Coronary artery (tissue), 2 donors: ENCODE measurements at regions not wholly inside any gene's neighbourhood (a gene's known extent, or its start where the extent isn't known, plus 50 kb on each side); places are given as distances from the start of the nearest gene placed in this dataset.

ENCODE experiments used
- DNase-seq: peaks from one replicate; pipeline ENCODE4 v3.0.0-alpha.2; 2017; ENCODE audit warnings: low spot score
- H3K27ac ChIP-seq, 2 donors: fragments of 200-600 bp; sonication (generic); one replicate each; pipeline ENCODE4 v1.5.1; 2016 to 2019
- H3K4me3 ChIP-seq: fragments of 200-600 bp; sonication (generic); 2 replicates; pipeline ENCODE4 v1.5.1; 2016; ENCODE audit warnings: mild to moderate bottlenecking, moderate library complexity
- TF ChIP-seq, protein P1 (sequence below): fragments of 200-600 bp; sonication (generic); IDR thresholded peaks from one replicate; pipeline ENCODE4 v1.5.1; 2019; ENCODE audit warnings: antibody characterized with exemption

DNA sequence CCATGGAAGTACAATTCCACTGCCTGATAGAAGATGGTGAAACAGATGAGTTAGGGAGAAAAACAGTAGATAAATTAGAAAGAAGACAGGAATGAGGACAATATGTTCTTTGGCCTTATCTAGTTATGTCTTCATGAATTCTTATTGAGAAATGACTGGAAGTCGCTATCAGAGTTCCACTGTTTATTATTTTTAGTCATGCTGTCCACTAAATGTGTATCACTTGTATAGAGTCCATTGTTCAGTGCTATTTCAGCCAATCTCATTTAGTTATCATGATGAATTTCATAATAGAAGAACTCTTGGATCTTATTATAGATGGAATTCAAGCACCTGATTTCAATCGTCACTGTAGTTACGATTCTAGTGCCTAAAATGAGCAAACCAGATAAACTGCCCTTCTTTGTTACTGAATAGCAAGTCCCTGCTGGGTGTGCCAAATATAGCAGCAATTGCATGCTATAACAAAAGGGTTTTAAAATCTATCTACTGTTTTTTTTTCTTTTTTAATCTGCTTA lies 177.7 kb upstream of the COL1A2 start:
- TF ChIP-seq, protein P1, sequence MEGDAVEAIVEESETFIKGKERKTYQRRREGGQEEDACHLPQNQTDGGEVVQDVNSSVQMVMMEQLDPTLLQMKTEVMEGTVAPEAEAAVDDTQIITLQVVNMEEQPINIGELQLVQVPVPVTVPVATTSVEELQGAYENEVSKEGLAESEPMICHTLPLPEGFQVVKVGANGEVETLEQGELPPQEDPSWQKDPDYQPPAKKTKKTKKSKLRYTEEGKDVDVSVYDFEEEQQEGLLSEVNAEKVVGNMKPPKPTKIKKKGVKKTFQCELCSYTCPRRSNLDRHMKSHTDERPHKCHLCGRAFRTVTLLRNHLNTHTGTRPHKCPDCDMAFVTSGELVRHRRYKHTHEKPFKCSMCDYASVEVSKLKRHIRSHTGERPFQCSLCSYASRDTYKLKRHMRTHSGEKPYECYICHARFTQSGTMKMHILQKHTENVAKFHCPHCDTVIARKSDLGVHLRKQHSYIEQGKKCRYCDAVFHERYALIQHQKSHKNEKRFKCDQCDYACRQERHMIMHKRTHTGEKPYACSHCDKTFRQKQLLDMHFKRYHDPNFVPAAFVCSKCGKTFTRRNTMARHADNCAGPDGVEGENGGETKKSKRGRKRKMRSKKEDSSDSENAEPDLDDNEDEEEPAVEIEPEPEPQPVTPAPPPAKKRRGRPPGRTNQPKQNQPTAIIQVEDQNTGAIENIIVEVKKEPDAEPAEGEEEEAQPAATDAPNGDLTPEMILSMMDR = no peak
- H3K4me3 ChIP-seq = no peak overlapping the region
- no peak overlapping the region for H3K27ac ChIP-seq
- DNase-seq = no peak

DNA sequence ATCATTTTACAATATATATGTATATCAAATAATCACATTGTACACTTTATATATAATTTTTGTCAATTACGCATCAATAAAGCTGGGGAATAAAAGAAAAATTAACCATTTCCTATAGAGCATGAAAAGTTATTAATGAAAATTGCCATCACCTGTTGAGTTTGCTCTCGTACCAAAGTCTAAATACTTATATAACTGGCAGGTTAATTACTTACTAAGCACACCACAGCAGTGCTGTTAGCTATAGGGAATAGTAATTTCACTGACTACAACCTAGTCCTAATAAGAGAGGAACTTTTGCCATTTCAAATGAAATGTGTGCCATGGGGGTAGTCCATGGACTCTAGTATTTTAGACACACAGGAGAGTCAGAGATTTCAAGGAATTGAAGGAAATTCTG lies 176.9 kb upstream of the COL1A2 start:
- no peak for DNase-seq
- TF ChIP-seq, protein P1 = no peak
- no peak overlapping the region for H3K27ac ChIP-seq
- H3K4me3 ChIP-seq = no peak overlapping the region

DNA sequence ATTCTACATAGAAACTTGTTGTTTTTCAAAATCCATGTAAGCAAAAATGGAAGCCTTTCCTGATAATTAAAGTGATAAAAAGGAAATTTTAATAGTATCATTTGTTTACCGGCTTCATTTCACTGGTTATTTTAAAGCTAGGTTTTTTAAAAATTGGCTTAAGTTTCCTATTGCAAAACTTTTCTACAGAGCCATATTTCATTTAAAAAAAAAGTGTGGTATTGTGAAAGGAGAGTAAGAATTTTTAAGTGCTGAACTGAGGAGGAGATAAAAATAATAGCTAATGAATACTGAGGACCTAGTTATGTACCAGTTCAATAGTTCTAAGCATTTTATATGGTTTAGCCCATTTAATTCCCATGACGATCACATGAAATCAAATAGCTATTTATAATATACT lies 172.2 kb upstream of the COL1A2 start:
- no peak for DNase-seq
- no peak overlapping the region for H3K4me3 ChIP-seq
- no peak overlapping the region for H3K27ac ChIP-seq
- TF ChIP-seq, protein P1 = no peak

DNA sequence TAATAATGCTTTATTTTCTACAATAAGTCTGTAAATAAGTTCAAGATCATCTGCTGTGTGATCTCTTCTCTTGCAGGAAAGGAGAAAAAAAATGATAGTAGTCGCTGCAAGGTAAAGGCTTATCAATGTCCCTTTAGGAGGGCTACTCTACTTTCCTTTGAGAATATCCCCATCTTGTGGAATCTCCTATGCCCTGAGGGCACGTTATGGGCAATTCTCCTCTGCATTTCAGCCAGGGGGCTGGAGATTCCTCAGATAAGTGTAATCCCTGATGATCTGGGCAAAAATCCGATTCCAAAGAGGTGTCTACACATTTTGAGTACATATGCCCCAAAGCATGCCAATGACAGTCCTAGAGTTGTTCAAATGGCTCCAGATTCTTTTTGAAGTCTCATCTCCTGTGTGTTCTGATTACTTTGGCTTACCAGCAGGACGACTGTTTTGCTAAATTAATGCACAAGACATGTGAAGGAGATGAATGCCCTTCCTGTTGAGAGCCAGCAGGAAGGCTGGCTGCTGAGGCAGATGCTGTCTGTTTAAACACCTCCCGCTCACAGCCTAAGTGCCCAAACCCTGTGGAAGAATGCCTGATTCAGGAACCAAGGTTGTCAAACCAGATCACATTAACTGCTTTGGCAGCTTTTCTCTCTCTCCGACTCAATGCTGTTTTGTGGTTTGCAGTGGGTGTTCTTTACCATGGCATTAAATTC lies 171.2 kb upstream of the COL1A2 start:
- TF ChIP-seq, protein P1 = no peak
- no peak for DNase-seq

DNA sequence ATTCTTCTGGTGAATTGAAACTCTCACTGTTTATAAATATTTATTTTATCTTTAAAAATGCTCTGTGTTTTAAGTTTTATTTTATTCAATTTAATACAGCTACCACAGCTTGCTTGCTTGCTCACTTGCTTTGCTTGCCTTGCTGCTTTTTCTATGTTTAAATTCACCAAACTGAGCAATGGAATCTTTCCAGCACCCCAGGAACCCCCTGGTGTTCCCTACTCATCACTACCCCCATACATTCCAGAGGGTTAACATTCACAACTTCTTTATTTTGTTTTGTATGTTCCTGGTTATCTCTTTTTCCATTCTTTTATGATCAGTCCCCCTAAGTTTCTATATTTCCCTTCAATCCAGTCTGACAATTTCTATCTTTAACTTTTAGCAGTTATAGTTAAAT lies 166.5 kb upstream of the COL1A2 start:
- Histone ChIP-seq H3K27ac (no peak overlapping the region), H3K4me3 (no peak overlapping the region)
- TF ChIP-seq, protein P1 = no peak
- no peak for DNase-seq

More for the DNA sequence above, 171.2 kb upstream of the COL1A2 start:
- Histone ChIP-seq H3K27ac (no peak overlapping the region), H3K4me3 (no peak overlapping the region)

DNA sequence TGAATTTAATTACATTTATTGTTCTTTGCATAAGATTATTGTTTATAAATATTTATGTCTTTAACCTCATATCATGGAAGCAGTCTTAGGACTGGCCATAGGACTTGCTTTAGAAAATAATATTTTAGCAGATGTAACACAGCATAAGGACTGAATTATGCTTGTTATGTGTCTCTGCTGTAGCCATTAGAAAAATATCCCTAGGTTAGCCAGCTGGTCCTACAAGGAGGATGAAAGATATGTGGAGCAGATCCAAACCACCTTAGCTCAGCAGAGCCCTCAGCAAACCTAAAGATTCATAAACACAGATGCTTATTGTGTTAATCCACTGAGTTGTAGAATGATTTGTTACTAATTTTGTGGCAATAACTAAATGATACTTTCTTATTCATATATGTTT lies 166.0 kb upstream of the COL1A2 start:
- TF ChIP-seq, protein P1 = no peak
- Histone ChIP-seq H3K27ac (no peak overlapping the region), H3K4me3 (no peak overlapping the region)
- DNase-seq = no peak

DNA sequence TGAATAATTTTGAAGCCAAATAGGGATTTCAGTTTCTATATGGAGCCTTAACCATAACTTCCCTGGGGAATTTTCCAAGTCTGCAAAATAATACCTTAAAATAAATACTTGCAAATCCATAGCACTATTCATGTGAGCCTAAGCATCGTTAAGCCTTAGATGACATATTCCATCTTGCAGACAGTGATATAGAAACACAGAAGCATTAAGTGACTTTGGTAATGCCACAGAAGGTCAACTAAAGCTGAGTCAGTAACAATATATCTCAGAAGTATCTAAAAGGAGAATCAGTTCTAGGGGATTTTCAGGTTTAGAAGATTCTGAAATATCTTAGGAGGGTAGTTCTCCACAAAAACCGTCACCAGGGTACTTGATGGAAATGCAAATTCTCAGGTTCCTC lies 163.4 kb upstream of the COL1A2 start:
- Histone ChIP-seq H3K4me3 (no peak overlapping the region), H3K27ac (no peak overlapping the region)
- TF ChIP-seq, protein P1 = no peak
- no peak for DNase-seq
